Natural killer cell (primary cell): ENCODE measurements at regions not wholly inside any gene's neighbourhood (a gene's known extent, or its start where the extent isn't known, plus 50 kb on each side); places are given as distances from the start of the nearest gene placed in this dataset.

Experiments used
- ATAC-seq, 3 donors: fragments of 150-1000 bp in 2 of 3; fragments of 200-7000 bp in 1 of 3; cut with Tn5 transposase; 1 replicate in 1 of 3; 2 replicates in 2 of 3; pipeline ENCODE4 v1.10.0; 2021; ENCODE audit warnings: mild to moderate bottlenecking in 2 of 3, moderate library complexity in 2 of 3
- DNase-seq, 2 donors: peaks; one replicate each; pipeline versions ENCODE4 v3.0.0 to v3.0.0-alpha.2; 2013 to 2021; ENCODE audit warnings: mixed read lengths in 1 of 2
- H3K27ac ChIP-seq: one replicate; pipeline ENCODE4 v1.5.1; 2013; ENCODE audit warnings: mild to moderate bottlenecking, low read length
- H3K27me3 ChIP-seq: one replicate; pipeline ENCODE4 v1.6.1; 2013; ENCODE audit warnings: low read length; ENCODE audit not compliant: control insufficient read depth, insufficient read depth
- H3K36me3 ChIP-seq: one replicate; pipeline ENCODE4 v1.6.1; 2013; ENCODE audit warnings: low read length; ENCODE audit not compliant: control insufficient read depth, insufficient read depth
- H3K4me1 ChIP-seq: one replicate; pipeline ENCODE4 v1.6.1; 2013; ENCODE audit warnings: low read length; ENCODE audit not compliant: control insufficient read depth, insufficient read depth
- H3K4me3 ChIP-seq: one replicate; pipeline ENCODE4 v1.5.1; 2013; ENCODE audit warnings: low read length
- H3K9me3 ChIP-seq: one replicate; pipeline ENCODE4 v1.6.1; 2013; ENCODE audit warnings: low read length; ENCODE audit not compliant: control insufficient read depth, insufficient read depth
- H3K27ac Mint-ChIP-seq, 2 donors: one replicate each; pipeline ENCODE4 v1.8.0; 2022; ENCODE audit warnings: mild to moderate bottlenecking in 2 of 2, mixed read lengths in 2 of 2, moderate library complexity in 1 of 2
- H3K27me3 Mint-ChIP-seq, 2 donors: one replicate each; pipeline ENCODE4 v1.8.0; 2022; ENCODE audit warnings: low read depth in 2 of 2, mixed read lengths in 2 of 2
- H3K36me3 Mint-ChIP-seq: one replicate; pipeline ENCODE4 v1.8.0; 2022; ENCODE audit warnings: mixed read lengths
- H3K4me1 Mint-ChIP-seq, 2 donors: one replicate each; pipeline ENCODE4 v1.8.0; 2022; ENCODE audit warnings: mixed read lengths in 2 of 2
- H3K4me3 Mint-ChIP-seq: one replicate; pipeline ENCODE4 v1.8.0; 2022; ENCODE audit warnings: mild to moderate bottlenecking, moderate library complexity, mixed read lengths
- H3K9me3 Mint-ChIP-seq, 2 donors: one replicate each; pipeline ENCODE4 v1.8.0; 2022; ENCODE audit warnings: mixed read lengths in 2 of 2
- CTCF ChIP-seq: fragments of 200-600 bp; IDR thresholded peaks from one replicate; pipeline ENCODE4 v1.8.0; 2022; ENCODE audit warnings: antibody characterized with exemption
- WGBS: methylation state at CpG from one replicate; pipeline ENCODE4 v1.1.7; 2013; ENCODE audit warnings: missing lambda C conversion rate; ENCODE audit not compliant: insufficient coverage; 5-methylcytosine and 5-hydroxymethylcytosine counted together
- intact Hi-C: fragments of 100-400 bp; cut with micrococcal nuclease; formaldehyde crosslinking; loops from one replicate; pipeline ENCODE4 v1.14.2; 2022

GRCh38 chr14:48580692-48581091 lies 905.3 kb upstream of the MDGA2 start:
- no peak for ATAC-seq
- intact Hi-C loops, result no loop called here
- H3K36me3 Mint-ChIP-seq, result no peaks in the 10 kb centered on the region
- peaks cover 7% of the 10 kb centered on the region in 2 donors for H3K9me3 Mint-ChIP-seq
- no peak for DNase-seq
- no peaks in the 10 kb centered on the region for H3K27me3 ChIP-seq
- no peak overlapping the region for H3K27ac ChIP-seq
- no peak overlapping the region for H3K4me3 ChIP-seq
- WGBS, result 85% methylated on average over 5 of the region's 5 CpGs
- H3K27ac Mint-ChIP-seq, result no peak overlapping the region
- no peaks in the 10 kb centered on the region for H3K36me3 ChIP-seq
- no peaks in the 10 kb centered on the region for H3K4me1 Mint-ChIP-seq
- no peak for TF ChIP-seq CTCF
- H3K4me1 ChIP-seq, result no peaks in the 10 kb centered on the region
- no peaks in the 10 kb centered on the region for H3K27me3 Mint-ChIP-seq
- peaks cover 4% of the 10 kb centered on the region for H3K9me3 ChIP-seq
- H3K4me3 Mint-ChIP-seq, result no peak overlapping the region

- Histone ChIP-seq H3K27me3 (no peaks in the 10 kb centered on the region), H3K4me1 (no peaks in the 10 kb centered on the region), H3K9me3 (peaks cover 7% of the 10 kb centered on the region), H3K27ac (no peak overlapping the region), H3K36me3 (no peaks in the 10 kb centered on the region), H3K4me3 (no peak overlapping the region)
- no peaks in the 10 kb centered on the region for H3K36me3 Mint-ChIP-seq
- H3K4me1 Mint-ChIP-seq, result no peaks in the 10 kb centered on the region
- intact Hi-C loops, result no loop called here
- no peak overlapping the region for H3K4me3 Mint-ChIP-seq
- 73% methylated on average over 7 of the region's 7 CpGs for WGBS
- no peak for TF ChIP-seq CTCF
- H3K27ac Mint-ChIP-seq, result no peak overlapping the region
- ATAC-seq (no peak), DNase-seq (no peak)
- H3K9me3 Mint-ChIP-seq, result peaks cover 15 to 19% of the 10 kb centered on the region in 2 donors
- no peaks in the 10 kb centered on the region for H3K27me3 Mint-ChIP-seq
Measured at GRCh38 chr14:48575772-48576171, 900.4 kb upstream of the MDGA2 start.

- 92% methylated on average over 1 of the region's 2 CpGs for WGBS
- DNase-seq, result no peak
Measured at GRCh38 chr14:48568688-48569087, 893.3 kb upstream of the MDGA2 start.

More at GRCh38 chr14:48568688-48569087, 893.3 kb upstream of the MDGA2 start:
- H3K27ac ChIP-seq, result no peak overlapping the region
- Mint-ChIP-seq H3K27ac (no peak overlapping the region), H3K36me3 (no peaks in the 10 kb centered on the region), H3K27me3 (no peaks in the 10 kb centered on the region), H3K9me3 (peaks cover 9 to 18% of the 10 kb centered on the region in 2 donors), H3K4me1 (no peaks in the 10 kb centered on the region), H3K4me3 (no peak overlapping the region)
- no peak for TF ChIP-seq CTCF
- no peak overlapping the region for H3K4me3 ChIP-seq
- no peaks in the 10 kb centered on the region for H3K36me3 ChIP-seq
- intact Hi-C loops, result no loop called here
- no peak for ATAC-seq
- H3K27me3 ChIP-seq, result no peaks in the 10 kb centered on the region
- no peaks in the 10 kb centered on the region for H3K9me3 ChIP-seq
- no peaks in the 10 kb centered on the region for H3K4me1 ChIP-seq
